Gastrocnemius medialis (tissue), 4 donors: ENCODE measurements at regions not wholly inside any gene's neighbourhood (a gene's known extent, or its start where the extent isn't known, plus 50 kb on each side); places are given as distances from the start of the nearest gene placed in this dataset.

Experiments
- POLR2A ChIP-seq, 2 donors: fragments of 450-650 bp; IDR thresholded peaks; one replicate each; pipeline ENCODE4 v1.6.1; 2017; ENCODE audit warnings: antibody characterized with exemption in 2 of 2, mild to moderate bottlenecking in 2 of 2, moderate library complexity in 2 of 2
- TF ChIP-seq, protein P1 (sequence below), 5 experiments: fragments of 450-650 bp in 3 of 5; fragments of 200-600 bp in 2 of 5; sonication (generic) in 2 of 5; IDR thresholded peaks in 4 of 5; conservative IDR thresholded peaks in 1 of 5; 1 replicate in 4 of 5; 2 replicates in 1 of 5; pipeline ENCODE4 v1.5.1; 2016 to 2019; ENCODE audit warnings: antibody characterized with exemption in 5 of 5, mild to moderate bottlenecking in 3 of 5, moderate library complexity in 3 of 5

DNA sequence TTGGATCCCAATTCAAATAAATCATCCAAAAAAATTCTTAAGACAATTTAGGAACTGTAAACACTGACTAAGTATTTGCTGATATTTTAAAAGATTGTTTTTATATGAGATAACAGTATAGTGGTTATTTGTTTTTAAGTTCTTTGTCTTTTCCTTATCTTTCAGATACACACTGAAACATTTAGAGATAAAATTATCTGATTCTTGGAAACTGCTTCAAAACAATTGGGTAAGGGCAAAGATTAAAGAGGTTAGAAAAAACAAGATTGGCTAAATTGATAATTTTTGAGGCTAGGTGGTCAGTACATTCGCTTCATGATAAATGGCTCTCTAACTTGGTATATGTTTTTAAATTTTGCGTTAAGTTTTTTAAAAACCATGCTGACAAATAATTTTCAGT, 117.3 kb downstream of the PSMG1 start:
- TF ChIP-seq, protein P1, sequence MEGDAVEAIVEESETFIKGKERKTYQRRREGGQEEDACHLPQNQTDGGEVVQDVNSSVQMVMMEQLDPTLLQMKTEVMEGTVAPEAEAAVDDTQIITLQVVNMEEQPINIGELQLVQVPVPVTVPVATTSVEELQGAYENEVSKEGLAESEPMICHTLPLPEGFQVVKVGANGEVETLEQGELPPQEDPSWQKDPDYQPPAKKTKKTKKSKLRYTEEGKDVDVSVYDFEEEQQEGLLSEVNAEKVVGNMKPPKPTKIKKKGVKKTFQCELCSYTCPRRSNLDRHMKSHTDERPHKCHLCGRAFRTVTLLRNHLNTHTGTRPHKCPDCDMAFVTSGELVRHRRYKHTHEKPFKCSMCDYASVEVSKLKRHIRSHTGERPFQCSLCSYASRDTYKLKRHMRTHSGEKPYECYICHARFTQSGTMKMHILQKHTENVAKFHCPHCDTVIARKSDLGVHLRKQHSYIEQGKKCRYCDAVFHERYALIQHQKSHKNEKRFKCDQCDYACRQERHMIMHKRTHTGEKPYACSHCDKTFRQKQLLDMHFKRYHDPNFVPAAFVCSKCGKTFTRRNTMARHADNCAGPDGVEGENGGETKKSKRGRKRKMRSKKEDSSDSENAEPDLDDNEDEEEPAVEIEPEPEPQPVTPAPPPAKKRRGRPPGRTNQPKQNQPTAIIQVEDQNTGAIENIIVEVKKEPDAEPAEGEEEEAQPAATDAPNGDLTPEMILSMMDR (IDR thresholded peaks at IDR 0.05 in 4 of 5, conservative IDR thresholded peaks at IDR 0.05 in 1 of 5), result no peak
- no peak for TF ChIP-seq POLR2A (IDR thresholded peaks at IDR 0.05)
